Stimulated activated naive CD8-positive, alpha-beta T cell treated with anti-CD3 and anti-CD28 coated beads, Interleukin-15, Interleukin-2, amounts not matched to agents 100 U/mL and 50 U/mL, for 24 hours (primary cell): ENCODE measurements at regions not wholly inside any gene's neighbourhood (a gene's known extent, or its start where the extent isn't known, plus 50 kb on each side); places are given as distances from the start of the nearest gene placed in this dataset.

Experiments used
- ATAC-seq: fragments of 150-1000 bp; cut with Tn5 transposase; one replicate; pipeline ENCODE4 v1.10.0; 2021
- DNase-seq: peaks from one replicate; pipeline ENCODE4 v3.0.0; 2021

- no peak for DNase-seq
- no peak for ATAC-seq
Measured at GRCh38 chr21:18460979-18461378, 57.4 kb upstream of the TMPRSS15 start.

DNA sequence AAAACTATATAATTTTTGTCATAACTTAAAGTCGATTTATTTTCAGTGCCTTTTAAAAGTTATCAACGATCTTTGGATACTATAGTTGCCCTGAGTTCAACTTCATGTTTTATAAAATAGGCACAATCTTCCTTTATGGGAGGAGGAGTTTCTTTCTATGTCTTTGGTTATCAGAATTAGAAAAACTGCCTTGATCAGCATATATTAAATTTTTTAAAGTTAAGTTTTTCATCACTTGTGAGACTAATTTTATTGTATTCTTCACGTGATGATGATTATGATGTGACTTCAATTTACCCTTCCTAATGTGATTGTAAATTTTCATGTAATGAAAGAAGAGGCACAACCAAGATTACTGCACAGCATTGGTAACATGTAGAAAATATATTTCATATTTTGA is 58.2 kb upstream of the TMPRSS15 start:
- DNase-seq (no peak), ATAC-seq (no peak)

GRCh38 chr21:18467715-18468114 is 64.1 kb upstream of the TMPRSS15 start:
- ATAC-seq (no peak), DNase-seq (no peak)

GRCh38 chr21:18468790-18469189 is 65.2 kb upstream of the TMPRSS15 start:
- no peak for DNase-seq

GRCh38 chr21:18476639-18477038 is 73.1 kb upstream of the TMPRSS15 start:
- no peak for ATAC-seq
- DNase-seq, result no peak

More at GRCh38 chr21:18468790-18469189, 65.2 kb upstream of the TMPRSS15 start:
- no peak for ATAC-seq

GRCh38 chr21:18477043-18477442 is 73.5 kb upstream of the TMPRSS15 start:
- no peak for DNase-seq
- no peak for ATAC-seq

GRCh38 chr21:18478513-18478912 is 74.9 kb upstream of the TMPRSS15 start:
- no peak for DNase-seq
- ATAC-seq, result no peak

DNA sequence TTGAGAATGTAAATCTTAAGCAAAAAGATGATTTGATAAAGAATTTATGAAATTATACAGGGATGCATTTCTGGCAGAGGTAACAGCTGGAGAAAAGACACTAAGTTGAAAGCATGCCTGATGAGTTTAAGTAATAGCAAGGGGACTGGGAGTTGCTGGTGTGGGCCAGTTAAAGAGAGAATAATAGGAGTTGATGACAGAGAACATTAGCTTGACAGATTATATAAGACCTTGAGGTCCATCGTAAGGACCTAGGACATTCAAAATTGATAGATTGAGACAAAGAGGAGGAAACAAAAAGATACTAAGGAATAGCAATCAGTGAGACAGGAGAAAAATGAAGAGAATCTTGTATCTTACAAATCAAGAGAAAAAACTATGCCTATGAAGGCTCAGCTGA is 84.7 kb upstream of the TMPRSS15 start:
- ATAC-seq (no peak), DNase-seq (no peak)

DNA sequence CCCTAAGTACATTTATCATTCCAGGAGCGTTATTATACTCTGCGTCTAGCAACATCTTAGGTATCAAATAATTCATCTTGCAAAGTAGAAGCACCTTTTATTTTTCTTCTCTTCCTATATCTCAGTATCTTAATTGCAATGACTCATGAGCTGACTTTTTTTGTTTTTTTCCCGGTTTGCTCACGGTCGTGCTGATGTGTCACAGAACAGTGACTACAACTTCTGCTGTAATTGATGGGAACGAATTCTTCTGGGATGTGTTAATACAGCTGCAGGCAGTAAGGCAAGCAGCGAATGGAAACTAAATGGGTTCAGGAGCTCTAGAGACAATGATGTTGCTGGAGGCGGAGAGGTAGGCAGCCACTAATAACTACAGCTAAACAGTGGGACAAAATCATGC is 89.8 kb upstream of the TMPRSS15 start:
- ATAC-seq (no peak), DNase-seq (no peak)

DNA sequence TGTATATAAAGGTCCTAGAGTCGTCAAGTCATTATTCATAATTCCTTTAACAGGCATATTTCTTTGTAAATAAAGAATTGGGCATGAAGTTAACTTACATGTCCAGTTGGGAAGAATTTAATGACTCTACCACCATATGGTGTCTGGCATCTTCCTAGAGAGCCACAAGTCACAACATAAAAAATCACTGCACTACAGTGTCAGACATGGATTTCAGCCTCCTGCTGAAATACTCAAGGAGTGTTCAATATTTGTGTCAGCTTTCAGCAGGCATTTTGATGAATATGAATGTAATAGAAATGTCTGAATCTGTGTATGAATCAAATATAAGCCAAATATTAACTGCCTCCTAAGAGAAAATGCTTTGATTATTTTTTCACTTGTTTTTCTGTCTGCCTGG is 91.9 kb upstream of the TMPRSS15 start:
- DNase-seq (no peak), ATAC-seq (no peak)

DNA sequence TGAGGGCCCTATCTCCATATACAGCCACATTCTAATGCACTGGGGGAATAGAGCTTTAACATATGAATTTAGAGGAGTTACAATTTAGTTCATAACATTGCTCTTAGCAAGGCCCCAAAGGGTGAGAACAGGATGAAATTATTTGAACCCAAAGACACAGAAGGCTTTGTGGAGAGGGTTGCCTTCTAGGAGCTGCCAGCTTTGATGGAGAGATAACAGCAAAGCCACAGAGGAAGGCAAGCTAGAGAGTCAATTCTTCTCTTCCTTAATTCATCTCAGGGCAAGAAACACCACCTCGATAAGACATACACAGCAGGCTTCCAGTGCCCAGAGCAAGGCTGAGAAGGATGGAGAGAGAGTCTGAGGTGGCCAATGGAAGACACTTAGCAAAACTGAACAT is 94.8 kb upstream of the TMPRSS15 start:
- no peak for DNase-seq
- ATAC-seq, result no peak

DNA sequence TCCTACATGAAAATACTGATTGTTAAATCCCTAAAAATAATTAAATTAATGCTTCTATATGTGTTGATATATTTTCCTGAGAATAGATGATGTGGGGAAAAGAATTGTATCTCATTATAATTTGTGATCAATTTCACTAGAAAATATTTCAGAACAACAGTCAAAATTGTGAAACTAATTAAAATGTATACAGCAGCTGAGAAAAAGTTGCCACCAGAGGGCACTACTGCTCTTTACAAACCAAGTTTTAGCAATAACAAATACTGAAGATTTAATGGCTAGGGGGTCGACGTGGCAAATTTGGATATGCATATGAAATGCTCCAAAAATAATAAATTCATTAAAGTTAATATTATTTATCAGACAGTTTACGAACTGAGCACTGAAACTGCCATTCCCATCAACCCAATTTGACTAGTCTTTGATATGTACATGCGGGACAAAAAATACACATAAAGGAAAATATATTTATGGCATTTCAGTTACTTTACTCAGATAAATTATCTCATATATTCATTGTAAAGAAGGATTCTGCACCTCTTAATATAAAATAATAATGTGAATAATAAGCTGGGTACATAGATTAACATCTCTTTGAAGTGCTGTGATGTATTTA is 96.3 kb upstream of the TMPRSS15 start:
- DNase-seq (peak; percentile 48), ATAC-seq (no peak)

- DNase-seq (no peak), ATAC-seq (no peak)
Measured at GRCh38 chr21:18518054-18518481, 114.5 kb upstream of the TMPRSS15 start.

- DNase-seq (no peak), ATAC-seq (no peak)
Measured at GRCh38 chr21:18521204-18521603, 117.6 kb upstream of the TMPRSS15 start.

DNA sequence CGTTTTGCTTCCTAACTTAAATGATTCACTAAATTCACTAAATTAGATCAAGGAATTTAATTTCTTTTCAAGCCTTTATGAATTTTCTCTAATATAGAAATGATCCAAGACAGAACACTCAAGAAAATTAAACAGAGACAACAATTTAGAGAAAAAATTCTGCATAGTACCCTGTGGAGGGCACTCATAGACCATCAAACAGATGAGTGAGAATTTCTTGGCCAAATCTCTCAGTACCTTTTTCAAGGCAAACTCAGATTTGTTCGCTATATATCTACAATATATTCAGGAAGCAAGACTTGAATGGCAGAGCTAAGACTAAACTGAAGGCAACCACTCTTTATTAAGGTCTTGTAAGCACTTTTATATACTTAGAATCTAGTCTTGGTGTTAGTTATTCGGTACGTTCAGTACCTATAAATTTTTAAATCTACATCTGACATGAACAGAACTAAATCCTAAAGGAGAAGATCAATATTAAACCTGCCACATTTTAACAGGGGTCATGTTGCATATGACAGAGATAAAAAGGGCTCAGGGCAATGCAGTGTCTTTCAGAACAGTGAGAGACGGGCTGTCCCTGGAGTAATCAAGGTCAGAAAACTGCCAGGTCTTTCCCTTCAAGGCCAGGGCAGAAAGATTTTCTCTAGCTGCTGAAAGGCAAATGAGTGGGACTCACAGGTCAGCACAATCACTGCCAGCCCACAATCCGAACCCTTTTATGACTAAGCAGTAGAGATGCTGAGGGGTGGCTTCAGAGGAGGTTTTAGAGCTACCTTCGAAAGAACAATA is 118.8 kb upstream of the TMPRSS15 start:
- no peak for ATAC-seq
- DNase-seq, result no peak

DNA sequence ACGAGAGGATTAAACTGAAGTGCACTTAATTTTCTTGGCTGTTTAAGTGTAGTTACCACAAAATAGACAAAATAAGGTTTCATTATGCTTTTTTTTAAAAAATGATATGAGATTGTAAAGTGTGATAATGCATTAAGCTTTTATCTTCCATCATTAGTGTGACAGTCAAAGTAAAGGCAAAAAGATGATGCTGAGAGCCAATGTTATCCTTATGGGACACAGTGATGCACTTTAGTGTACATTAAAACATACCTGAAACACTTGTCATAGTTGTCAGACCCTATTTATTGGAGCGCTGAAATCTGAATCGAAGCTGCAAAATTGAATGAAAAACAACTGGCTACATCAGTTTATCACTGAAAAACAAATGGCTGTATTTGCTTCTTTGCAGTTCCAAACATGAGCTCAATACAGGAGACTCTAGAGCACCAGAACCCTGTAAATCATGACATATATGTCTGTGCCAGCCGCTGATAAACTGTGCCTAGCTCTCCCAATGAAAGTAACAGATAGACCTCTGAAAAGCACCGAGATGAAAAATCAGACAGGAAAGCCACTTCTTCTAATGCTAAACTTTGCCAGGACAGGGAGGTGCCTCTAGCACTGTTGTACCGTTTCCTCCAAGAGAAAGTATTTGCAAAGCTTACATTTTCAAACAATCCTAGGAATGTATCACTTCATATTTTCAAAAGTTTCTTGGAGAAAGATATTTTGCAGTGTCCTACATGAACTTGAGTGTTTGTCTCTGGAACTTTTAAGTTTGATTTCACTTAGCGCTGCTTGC is 120.7 kb upstream of the TMPRSS15 start:
- DNase-seq (no peak), ATAC-seq (no peak)

GRCh38 chr21:18529254-18529653 is 125.7 kb upstream of the TMPRSS15 start:
- DNase-seq (no peak), ATAC-seq (no peak)

- DNase-seq (no peak), ATAC-seq (no peak)
Measured at GRCh38 chr21:18542081-18542480, 138.5 kb upstream of the TMPRSS15 start.

DNA sequence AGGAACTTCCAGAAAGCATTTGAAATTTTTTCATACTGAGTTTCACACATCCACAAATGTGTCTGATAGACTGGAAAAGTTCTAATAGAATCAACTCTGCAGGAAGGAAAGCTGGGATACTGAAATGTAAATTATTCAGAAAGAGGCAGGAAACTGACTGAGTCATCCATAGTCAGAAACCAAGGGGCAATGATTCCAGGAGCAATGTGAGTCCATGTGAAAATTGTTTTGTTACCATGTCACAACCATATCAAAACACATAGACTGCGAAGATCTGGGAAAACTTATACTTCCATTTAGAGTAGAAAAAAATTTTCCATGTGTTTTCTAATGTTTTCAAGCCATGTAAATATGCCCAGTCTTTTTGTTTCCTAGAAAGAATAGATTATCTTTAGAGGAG is 142.3 kb upstream of the TMPRSS15 start:
- DNase-seq (no peak), ATAC-seq (no peak)

DNA sequence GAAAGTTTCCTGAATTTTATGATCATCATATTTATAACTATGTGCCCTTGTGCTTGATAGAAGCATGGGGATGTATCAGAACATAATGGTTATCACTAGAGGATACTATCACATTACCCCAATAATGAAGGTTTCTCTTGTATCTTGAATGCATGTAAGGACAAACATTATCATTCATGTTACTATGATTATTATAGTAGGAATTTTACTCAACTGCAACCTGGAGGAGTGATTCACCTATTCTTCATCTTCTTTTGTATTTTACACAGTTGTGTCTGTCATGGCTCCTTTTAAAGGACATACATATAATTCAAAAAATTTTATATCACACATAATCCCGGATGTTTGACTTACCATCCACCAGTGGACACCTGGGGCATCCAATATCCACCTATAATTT is 143.8 kb upstream of the TMPRSS15 start:
- DNase-seq, result no peak

GRCh38 chr21:18548249-18548648 is 144.7 kb upstream of the TMPRSS15 start:
- ATAC-seq (no peak), DNase-seq (no peak)

More for the DNA sequence above, 143.8 kb upstream of the TMPRSS15 start:
- no peak for ATAC-seq

GRCh38 chr21:18549214-18549905 is 145.8 kb upstream of the TMPRSS15 start:
- DNase-seq, result no peak
- no peak for ATAC-seq

GRCh38 chr21:18550361-18550760 is 146.8 kb upstream of the TMPRSS15 start:
- ATAC-seq (no peak), DNase-seq (no peak)
